Ectodermal cell (in vitro differentiated cells): ENCODE measurements at regions not wholly inside any gene's neighbourhood (a gene's known extent, or its start where the extent isn't known, plus 50 kb on each side); places are given as distances from the start of the nearest gene placed in this dataset.
"Not testable (repeated sequence)": the region's sequence is repeated elsewhere in the genome, so short reads cannot be mapped to it uniquely, and the experiment has no call there.

Experiments used
- H3K27ac ChIP-seq: 2 replicates; pipeline ENCODE4 v1.7.0; 2013; ENCODE audit warnings: mild to moderate bottlenecking, low read depth, low read length; ENCODE audit not compliant: insufficient read depth, poor library complexity, severe bottlenecking
- H3K27me3 ChIP-seq: 2 replicates; pipeline ENCODE4 v1.7.0; 2013; ENCODE audit warnings: mild to moderate bottlenecking, low read length; ENCODE audit not compliant: insufficient read depth, control insufficient read depth, poor library complexity, severe bottlenecking
- H3K36me3 ChIP-seq: one replicate; pipeline ENCODE4 v1.7.0; 2013; ENCODE audit warnings: low read length; ENCODE audit not compliant: control insufficient read depth, insufficient read depth
- H3K4me1 ChIP-seq: one replicate; pipeline ENCODE4 v1.7.0; 2013; ENCODE audit warnings: low read length; ENCODE audit not compliant: control insufficient read depth, insufficient read depth
- H3K4me3 ChIP-seq: 2 replicates; pipeline ENCODE4 v1.7.0; 2013; ENCODE audit warnings: low read depth, low read length, control low read depth; ENCODE audit not compliant: insufficient read depth
- H3K9me3 ChIP-seq: 2 replicates; pipeline ENCODE4 v1.7.0; 2013; ENCODE audit warnings: mild to moderate bottlenecking, low read length, moderate library complexity; ENCODE audit not compliant: control insufficient read depth
- WGBS, 2 experiments: methylation state at CpG; one replicate each; pipeline ENCODE4 v1.1.7; 2013; ENCODE audit warnings: missing lambda C conversion rate in 2 of 2; 5-methylcytosine and 5-hydroxymethylcytosine counted together

- no peak overlapping the region for H3K27ac ChIP-seq
- no peaks in the 10 kb centered on the region for H3K27me3 ChIP-seq
- 89 to 91% methylated on average over 9 of the region's 9 CpGs for WGBS, 2 experiments
- H3K4me1 ChIP-seq, result no peaks in the 10 kb centered on the region
- H3K36me3 ChIP-seq, result no peaks in the 10 kb centered on the region
- H3K4me3 ChIP-seq, result no peak overlapping the region
- no peaks in the 10 kb centered on the region for H3K9me3 ChIP-seq
Observed at GRCh38 chr10:8312781-8313180, 258.3 kb downstream of the GATA3 start.

- Histone ChIP-seq H3K27me3 (no peaks in the 10 kb centered on the region), H3K4me1 (no peaks in the 10 kb centered on the region), H3K4me3 (no peak overlapping the region), H3K27ac (no peak overlapping the region), H3K36me3 (no peaks in the 10 kb centered on the region), H3K9me3 (no peaks in the 10 kb centered on the region)
- 94 to 97% methylated on average over 5 of the region's 5 CpGs for WGBS, 2 experiments
Observed at GRCh38 chr10:8314486-8314885, 260.0 kb downstream of the GATA3 start.

GRCh38 chr10:8315619-8316021 is 261.1 kb downstream of the GATA3 start:
- Histone ChIP-seq H3K27me3 (no peaks in the 10 kb centered on the region), H3K36me3 (no peaks in the 10 kb centered on the region), H3K9me3 (no peaks in the 10 kb centered on the region), H3K4me3 (no peak overlapping the region), H3K4me1 (no peaks in the 10 kb centered on the region), H3K27ac (no peak overlapping the region)
- 86 to 94% methylated on average over 1 of the region's 1 CpG for WGBS, 2 experiments

GRCh38 chr10:8316284-8316683 is 261.8 kb downstream of the GATA3 start:
- Histone ChIP-seq H3K36me3 (no peaks in the 10 kb centered on the region), H3K27ac (no peak overlapping the region)

GRCh38 chr10:8318429-8318828 is 263.9 kb downstream of the GATA3 start:
- H3K36me3 ChIP-seq, result not testable (repeated sequence)

More at GRCh38 chr10:8316284-8316683, 261.8 kb downstream of the GATA3 start:
- H3K4me1 ChIP-seq, result no peaks in the 10 kb centered on the region
- no peak overlapping the region for H3K4me3 ChIP-seq
- WGBS, 2 experiments, result 90 to 96% methylated on average over 5 to 6 of the region's 6 CpGs
- H3K9me3 ChIP-seq, result no peaks in the 10 kb centered on the region
- H3K27me3 ChIP-seq, result no peaks in the 10 kb centered on the region

GRCh38 chr10:8318956-8319355 is 264.5 kb downstream of the GATA3 start:
- no peaks in the 10 kb centered on the region for H3K4me1 ChIP-seq
- WGBS, 2 experiments, result 87 to 96% methylated on average over 2 of the region's 2 CpGs
- no peak overlapping the region for H3K27ac ChIP-seq
- no peak overlapping the region for H3K4me3 ChIP-seq
- H3K36me3 ChIP-seq, result no peaks in the 10 kb centered on the region
- no peaks in the 10 kb centered on the region for H3K9me3 ChIP-seq
- H3K27me3 ChIP-seq, result no peaks in the 10 kb centered on the region

More at GRCh38 chr10:8318429-8318828, 263.9 kb downstream of the GATA3 start:
- WGBS, 2 experiments, result 100% methylated on average over 1 of the region's 3 CpGs; no CpG with 5 or more reads in 1 of the 2 experiments
- not testable (repeated sequence) for H3K4me3 ChIP-seq, H3K4me1 ChIP-seq, H3K27ac ChIP-seq, H3K9me3 ChIP-seq, H3K27me3 ChIP-seq

- Histone ChIP-seq H3K4me1 (no peaks in the 10 kb centered on the region), H3K4me3 (no peak overlapping the region), H3K27me3 (no peaks in the 10 kb centered on the region), H3K36me3 (no peaks in the 10 kb centered on the region), H3K9me3 (no peaks in the 10 kb centered on the region), H3K27ac (no peak overlapping the region)
Observed at GRCh38 chr10:8319704-8320103, 265.2 kb downstream of the GATA3 start.

GRCh38 chr10:8321990-8322389 is 267.5 kb downstream of the GATA3 start:
- H3K36me3 ChIP-seq, result no peaks in the 10 kb centered on the region
- no peak overlapping the region for H3K27ac ChIP-seq
- WGBS, 2 experiments, result 80 to 89% methylated on average over 2 of the region's 2 CpGs
- H3K4me3 ChIP-seq, result no peak overlapping the region
- no peaks in the 10 kb centered on the region for H3K27me3 ChIP-seq
- no peaks in the 10 kb centered on the region for H3K9me3 ChIP-seq
- no peaks in the 10 kb centered on the region for H3K4me1 ChIP-seq

- no peaks in the 10 kb centered on the region for H3K9me3 ChIP-seq
- no peaks in the 10 kb centered on the region for H3K36me3 ChIP-seq
- H3K27ac ChIP-seq, result no peak overlapping the region
- no peak overlapping the region for H3K4me3 ChIP-seq
- H3K4me1 ChIP-seq, result no peaks in the 10 kb centered on the region
- H3K27me3 ChIP-seq, result no peaks in the 10 kb centered on the region
- WGBS, 2 experiments, result 77 to 88% methylated on average over 3 of the region's 3 CpGs
Observed at GRCh38 chr10:8323428-8324054, 269.1 kb downstream of the GATA3 start.

- 76 to 81% methylated on average over 6 of the region's 6 CpGs for WGBS, 2 experiments
Observed at GRCh38 chr10:8325024-8325980, 270.8 kb downstream of the GATA3 start.

More at GRCh38 chr10:8325024-8325980, 270.8 kb downstream of the GATA3 start:
- Histone ChIP-seq H3K27ac (no peak overlapping the region), H3K36me3 (no peaks in the 10 kb centered on the region), H3K9me3 (no peaks in the 10 kb centered on the region), H3K4me1 (no peaks in the 10 kb centered on the region), H3K4me3 (no peak overlapping the region), H3K27me3 (peaks cover 5% of the 10 kb centered on the region)
